HCT116 (cell line): ENCODE measurements at regions not wholly inside any gene's neighbourhood (a gene's known extent, or its start where the extent isn't known, plus 50 kb on each side); places are given as distances from the start of the nearest gene placed in this dataset.

ENCODE experiments used
- ATAC-seq: fragments of 200-7000 bp; cut with Tn5 transposase; 2 replicates; pipeline ENCODE4 v1.9.1; 2020; ENCODE audit warnings: mild to moderate bottlenecking, moderate library complexity
- BruUV-seq: library from RNA; stranded (reverse); fragments of 400-500 nt; replicated peaks from 2 replicates; lab custom pipeline; 2021; lab: Mats Ljungman, UMichigan
- CTCF ChIA-PET: fragments of 300-600 bp; sonication (Branson Sonifier 250); formaldehyde crosslinking; loops from one replicate; lab custom pipeline; 2021; ENCODE audit warnings: antibody characterized with exemption; lab: Charles Lee
- POLR2A ChIA-PET: fragments of 300-600, 350-600 bp; sonication (Branson Sonifier 250); formaldehyde crosslinking; loops from one replicate; lab custom pipeline; 2021; ENCODE audit warnings: antibody characterized with exemption; lab: Charles Lee
- RAD21 ChIA-PET, 2 experiments: fragments of 300-600 bp; sonication (Branson Sonifier 250); formaldehyde crosslinking; loops; one replicate each; lab custom pipeline; 2023; ENCODE audit warnings: low total read pairs in 2 of 2; ENCODE audit not compliant: uncharacterized antibody in 2 of 2, unreplicated experiment in 2 of 2, low non-redundant PET in 1 of 2; lab: Charles Lee
- DNase-seq: peaks from one replicate; pipeline ENCODE4 v3.0.0-alpha.2; 2010; ENCODE audit warnings: low read depth, low spot score
- H2AFZ ChIP-seq: fragments of 200-600 bp; shearing (Covaris generic), sonication (generic); 2 replicates; pipeline ENCODE4 v1.6.1; 2017; ENCODE audit warnings: low read depth, mixed run types, mixed read lengths, antibody characterized with exemption, low read length; ENCODE audit not compliant: poor library complexity, severe bottlenecking
- H3K27ac ChIP-seq: 2 replicates; pipeline ENCODE4 v1.5.1; 2012; ENCODE audit warnings: low read depth, low read length
- H3K27me3 ChIP-seq: fragments of 200-600 bp; sonication (generic); 2 replicates; pipeline ENCODE4 v1.6.1; 2016; ENCODE audit warnings: mixed run types, low read length, mixed read lengths; ENCODE audit not compliant: insufficient read depth
- H3K36me3 ChIP-seq, 2 experiments: fragments of 200-500 bp in 1 of 2; fragments of 200-600 bp in 1 of 2; sonication (Bioruptor generic) in 1 of 2; sonication (generic) in 1 of 2; 2 replicates each; pipeline versions ENCODE4 v1.5.1 to v1.6.1; 2014 to 2016; ENCODE audit warnings: low read length in 2 of 2, inconsistent platforms in 1 of 2, mixed read lengths in 1 of 2, mixed run types in 1 of 2; ENCODE audit not compliant: insufficient read depth in 2 of 2, control insufficient read depth in 1 of 2
- H3K4me1 ChIP-seq, 2 experiments: fragments of 200-600 bp in 1 of 2; sonication (generic) in 1 of 2; 2 replicates each; pipeline versions ENCODE4 v1.5.1 to v1.6.1; 2012 to 2017; ENCODE audit warnings: low read length in 2 of 2, inconsistent platforms in 1 of 2, mild to moderate bottlenecking in 1 of 2, mixed read lengths in 1 of 2, mixed run types in 1 of 2, moderate library complexity in 1 of 2; ENCODE audit not compliant: insufficient read depth in 2 of 2, control insufficient read depth in 1 of 2
- H3K4me2 ChIP-seq: fragments of 200-600 bp; sonication (generic); 2 replicates; pipeline ENCODE4 v1.6.1; 2017; ENCODE audit warnings: mixed run types, low read length, mixed read lengths
- H3K4me3 ChIP-seq, 2 experiments: fragments of 200-600 bp in 1 of 2; sonication (generic) in 1 of 2; replicated peaks in 1 of 2; 2 replicates each; pipeline ENCODE4 v1.5.1; 2011 to 2016; ENCODE audit warnings: low read length in 2 of 2, control low read depth in 1 of 2, low read depth in 1 of 2, mild to moderate bottlenecking in 1 of 2, mixed read lengths in 1 of 2, mixed run types in 1 of 2
- H3K79me2 ChIP-seq: fragments of 200-600 bp; sonication (generic); 2 replicates; pipeline ENCODE4 v1.6.1; 2017; ENCODE audit warnings: mild to moderate bottlenecking, mixed run types, low read length, moderate library complexity, mixed read lengths; ENCODE audit not compliant: insufficient read depth
- H3K9ac ChIP-seq: fragments of 200-600 bp; sonication (generic); 2 replicates; pipeline ENCODE4 v1.6.1; 2016; ENCODE audit warnings: low read length, mixed read lengths
- H3K9me2 ChIP-seq: fragments of 200-600 bp; sonication (generic), shearing (Covaris generic); 2 replicates; pipeline ENCODE4 v1.6.1; 2017; ENCODE audit warnings: mixed run types, mild to moderate bottlenecking, moderate library complexity; ENCODE audit not compliant: insufficient read depth
- H3K9me3 ChIP-seq, 2 experiments: fragments of 200-500 bp in 1 of 2; fragments of 200-600 bp in 1 of 2; sonication (Bioruptor generic) in 1 of 2; sonication (generic) in 1 of 2; 2 replicates each; pipeline ENCODE4 v1.6.1; 2014 to 2017; ENCODE audit warnings: low read length in 2 of 2, mixed read lengths in 2 of 2, inconsistent platforms in 1 of 2, low read depth in 1 of 2, mild to moderate bottlenecking in 1 of 2, mixed run types in 1 of 2, moderate library complexity in 1 of 2; ENCODE audit not compliant: control insufficient read depth in 1 of 2, insufficient read depth in 1 of 2
- H4K20me1 ChIP-seq: fragments of 200-600 bp; sonication (generic), shearing (Covaris generic); 2 replicates; pipeline ENCODE4 v1.6.1; 2017; ENCODE audit warnings: mixed run types, mild to moderate bottlenecking, moderate library complexity; ENCODE audit not compliant: insufficient read depth
- CEBPB ChIP-seq: IDR thresholded peaks from 2 replicates; pipeline ENCODE4 v1.6.1; 2012; ENCODE audit warnings: low read depth
- CTCF ChIP-seq, 3 experiments: fragments of 200-600 bp in 1 of 3; sonication (generic) in 1 of 3; IDR thresholded peaks in 2 of 3; conservative IDR thresholded peaks in 1 of 3; 2 replicates each; pipeline ENCODE4 v1.5.1; 2012 to 2017; ENCODE audit warnings: low read depth in 2 of 3, low read length in 2 of 3, antibody characterized with exemption in 1 of 3, borderline replicate concordance in 1 of 3, control low read depth in 1 of 3, mild to moderate bottlenecking in 1 of 3, mixed read lengths in 1 of 3, mixed run types in 1 of 3, moderate library complexity in 1 of 3; ENCODE audit not compliant: insufficient read depth in 1 of 3
- EGR1 ChIP-seq: IDR thresholded peaks from 2 replicates; pipeline ENCODE4 v1.6.1; 2012; ENCODE audit warnings: low read depth
- ELF1 ChIP-seq: IDR thresholded peaks from 2 replicates; pipeline ENCODE4 v1.6.1; 2012; ENCODE audit warnings: low read depth, borderline replicate concordance
- EZH2 ChIP-seq: fragments of 200-600 bp; sonication (generic); IDR thresholded peaks from 2 replicates; pipeline ENCODE4 v1.6.1; 2017; ENCODE audit warnings: antibody characterized with exemption, mixed run types
- EZH2phosphoT487 ChIP-seq: fragments of 200-600 bp; IDR thresholded peaks from 2 replicates; pipeline ENCODE4 v1.6.1; 2018; ENCODE audit warnings: antibody characterized with exemption, borderline replicate concordance
- JUND ChIP-seq: IDR thresholded peaks from 2 replicates; pipeline ENCODE4 v1.6.1; 2012
- MAX ChIP-seq: IDR thresholded peaks from 2 replicates; pipeline ENCODE4 v1.6.1; 2012
- POLR2A ChIP-seq: IDR thresholded peaks from 2 replicates; pipeline ENCODE4 v1.7.0; 2011; ENCODE audit warnings: borderline replicate concordance; ENCODE audit not compliant: insufficient read depth, insufficient read length; ENCODE audit errors: extremely low read depth
- POLR2AphosphoS5 ChIP-seq: IDR thresholded peaks from 2 replicates; pipeline ENCODE4 v1.6.1; 2011; ENCODE audit warnings: mild to moderate bottlenecking, low read depth, low read length, moderate library complexity
- REST ChIP-seq: IDR thresholded peaks from 2 replicates; pipeline ENCODE4 v1.6.1; 2012; ENCODE audit warnings: low read depth
- SIN3A ChIP-seq: IDR thresholded peaks from 2 replicates; pipeline ENCODE4 v1.6.1; 2012; ENCODE audit warnings: low read depth
- SP1 ChIP-seq: IDR thresholded peaks from 2 replicates; pipeline ENCODE4 v1.6.1; 2012; ENCODE audit warnings: low read depth
- SRF ChIP-seq: IDR thresholded peaks from 2 replicates; pipeline ENCODE4 v1.6.1; 2012; ENCODE audit warnings: low read depth
- TCF7L2 ChIP-seq: IDR thresholded peaks from 2 replicates; pipeline ENCODE4 v1.7.0; 2011; ENCODE audit warnings: borderline replicate concordance, inconsistent platforms; ENCODE audit not compliant: insufficient read depth, insufficient read length; ENCODE audit errors: extremely low read depth
- YY1 ChIP-seq: IDR thresholded peaks from 2 replicates; pipeline ENCODE4 v1.6.1; 2011; ENCODE audit warnings: low read length, low read depth, moderate library complexity, mild to moderate bottlenecking; ENCODE audit not compliant: insufficient replicate concordance; ENCODE audit errors: extremely low read depth
- ZBTB33 ChIP-seq: IDR thresholded peaks from 2 replicates; pipeline ENCODE4 v1.6.1; 2011; ENCODE audit warnings: mild to moderate bottlenecking, low read length, moderate library complexity; ENCODE audit not compliant: insufficient replicate concordance; ENCODE audit errors: extremely low read depth
- ZFX ChIP-seq: fragments of 450-650 bp; IDR thresholded peaks from 2 replicates; pipeline ENCODE4 v1.6.1; 2017
- ZNF274 ChIP-seq: fragments of 200-500 bp; sonication (Bioruptor generic); IDR thresholded peaks from 2 replicates; pipeline ENCODE4 v1.6.1; 2014; ENCODE audit warnings: mild to moderate bottlenecking, low read depth, low read length, inconsistent platforms
- intact Hi-C: fragments of 100-400 bp; cut with micrococcal nuclease; formaldehyde crosslinking; loops from 2 replicates; pipeline ENCODE4 v1.10.0; 2022

GRCh38 chr13:29909975-29910674, 59.7 kb upstream of the UBL3 start:
- no peak overlapping the region for H3K27ac ChIP-seq
- no TSS peak for BruUV-seq
- H3K9me2 ChIP-seq = no peaks in the 10 kb centered on the region
- H3K9ac ChIP-seq = no peak overlapping the region
- H4K20me1 ChIP-seq = no peaks in the 10 kb centered on the region
- CTCF ChIA-PET = no interaction called here
- TF ChIP-seq MAX = no peak
- TF ChIP-seq ZBTB33 = no peak
- no peak for TF ChIP-seq TCF7L2
- no peak for TF ChIP-seq REST
- no peak for TF ChIP-seq CEBPB
- no peak for TF ChIP-seq YY1
- TF ChIP-seq EZH2 = no peak
- TF ChIP-seq ZNF274 = no peak
- TF ChIP-seq SRF = no peak
- TF ChIP-seq ELF1 = no peak
- TF ChIP-seq EZH2phosphoT487 = no peak
- no peak for TF ChIP-seq SP1
- TF ChIP-seq ZFX = no peak
- TF ChIP-seq POLR2A = no peak
- no peak for TF ChIP-seq EGR1
- no peak for TF ChIP-seq SIN3A
- no peak for TF ChIP-seq JUND
- no peak for TF ChIP-seq CTCF (IDR thresholded peaks at IDR 0.05 in 2 of 3, conservative IDR thresholded peaks at IDR 0.05 in 1 of 3; ENCODE audit: borderline replicate concordance in 1 of 3, insufficient read depth in 1 of 3, low read depth in 2 of 3, low read length in 2 of 3)
- TF ChIP-seq POLR2AphosphoS5 = no peak
- TF ChIP-seq, all 23 proteins: peak for 0
- Histone ChIP-seq H3K4me2 (no peak overlapping the region), H3K79me2 (no peaks in the 10 kb centered on the region), H3K4me3 (no peak overlapping the region), H3K27me3 (no peaks in the 10 kb centered on the region), H3K9me3 (no peaks in the 10 kb centered on the region), H3K36me3 (no peaks in the 10 kb centered on the region), H2AFZ (no peak overlapping the region), H3K4me1 (peaks cover 0 to 3% of the 10 kb centered on the region in 2 experiments; a peak in 1 of 4 replicates)
- ATAC-seq = no peak
- intact Hi-C loops = no loop called here
- DNase-seq = no peak
- POLR2A ChIA-PET = no interaction called here
- RAD21 ChIA-PET = no interaction called here
